CD4-positive, alpha-beta T cell (primary cell): ENCODE measurements at regions not wholly inside any gene's neighbourhood (a gene's known extent, or its start where the extent isn't known, plus 50 kb on each side); places are given as distances from the start of the nearest gene placed in this dataset.

ENCODE experiments used
- ATAC-seq: fragments of 200-7000 bp; cut with Tn5 transposase; one replicate; pipeline ENCODE4 v1.10.0; 2022; ENCODE audit warnings: mild to moderate bottlenecking; ENCODE audit not compliant: poor library complexity
- CTCF ChIA-PET: fragments of 350-600 bp; sonication (Branson Sonifier 250); formaldehyde crosslinking; loops from one replicate; lab custom pipeline; 2021; ENCODE audit warnings: antibody characterized with exemption, inconsistent platforms; lab: Charles Lee
- POLR2A ChIA-PET: fragments of 350-600 bp; sonication (Branson Sonifier 250); formaldehyde crosslinking; loops from one replicate; lab custom pipeline; 2021; ENCODE audit warnings: antibody characterized with exemption, inconsistent platforms; lab: Charles Lee
- DNase-seq, 14 experiments: peaks; one replicate each; pipeline ENCODE4 v3.0.0-alpha.2; 2013 to 2020; ENCODE audit warnings: mixed read lengths in 2 of 14
- H3K27ac ChIP-seq, 2 donors: one replicate each; pipeline versions ENCODE4 v1.5.1 to v1.7.0; 2013; ENCODE audit warnings: low read length in 2 of 2, low read depth in 1 of 2, mild to moderate bottlenecking in 1 of 2
- H3K27me3 ChIP-seq, 2 experiments: 1 replicate in 1 of 2; 2 replicates in 1 of 2; pipeline versions ENCODE4 v1.6.1 to v1.7.0; 2013; ENCODE audit warnings: low read length in 2 of 2, control low read depth in 1 of 2, mild to moderate bottlenecking in 1 of 2, moderate library complexity in 1 of 2; ENCODE audit not compliant: insufficient read depth in 2 of 2, control insufficient read depth in 1 of 2
- H3K36me3 ChIP-seq: one replicate; pipeline ENCODE4 v1.6.1; 2013; ENCODE audit warnings: low read length, control low read depth; ENCODE audit not compliant: insufficient read depth
- H3K4me1 ChIP-seq: one replicate; pipeline ENCODE4 v1.6.1; 2013; ENCODE audit warnings: low read length, control low read depth; ENCODE audit not compliant: insufficient read depth
- H3K4me3 ChIP-seq: one replicate; pipeline ENCODE4 v1.5.1; 2013; ENCODE audit warnings: mild to moderate bottlenecking, low read length, moderate library complexity
- H3K9me3 ChIP-seq, 2 experiments: 1 replicate in 1 of 2; 2 replicates in 1 of 2; pipeline versions ENCODE4 v1.6.1 to v1.7.0; 2013; ENCODE audit warnings: low read length in 2 of 2, mild to moderate bottlenecking in 2 of 2, control low read depth in 1 of 2, moderate library complexity in 1 of 2; ENCODE audit not compliant: control insufficient read depth in 1 of 2, insufficient read depth in 1 of 2
- H3K27ac Mint-ChIP-seq: one replicate; pipeline ENCODE4 v1.8.0; 2020; ENCODE audit warnings: mixed read lengths
- H3K27me3 Mint-ChIP-seq: one replicate; pipeline ENCODE4 v1.8.0; 2021; ENCODE audit warnings: mixed read lengths
- H3K36me3 Mint-ChIP-seq: one replicate; pipeline ENCODE4 v1.8.0; 2021; ENCODE audit warnings: low read depth, mixed read lengths
- H3K4me1 Mint-ChIP-seq: one replicate; pipeline ENCODE4 v1.8.0; 2021; ENCODE audit warnings: low read depth, mixed read lengths
- H3K4me3 Mint-ChIP-seq: one replicate; pipeline ENCODE4 v1.8.0; 2020; ENCODE audit warnings: mild to moderate bottlenecking, mixed read lengths
- H3K9me3 Mint-ChIP-seq: one replicate; pipeline ENCODE4 v1.8.0; 2020; ENCODE audit warnings: mixed read lengths
- intact Hi-C, 2 experiments: fragments of 100-400 bp; cut with DNase I in 1 of 2; cut with micrococcal nuclease in 1 of 2; formaldehyde crosslinking; loops; one replicate each; pipeline versions ENCODE4 v1.15.1 to v1.9.0; 2023 to 2025; cut with DNase I, micrococcal nuclease
- TF ChIP-seq, protein P1 (sequence below): fragments of 200-600 bp; IDR thresholded peaks from one replicate; pipeline ENCODE4 v1.8.0; 2022; ENCODE audit warnings: antibody characterized with exemption, mild to moderate bottlenecking

DNA sequence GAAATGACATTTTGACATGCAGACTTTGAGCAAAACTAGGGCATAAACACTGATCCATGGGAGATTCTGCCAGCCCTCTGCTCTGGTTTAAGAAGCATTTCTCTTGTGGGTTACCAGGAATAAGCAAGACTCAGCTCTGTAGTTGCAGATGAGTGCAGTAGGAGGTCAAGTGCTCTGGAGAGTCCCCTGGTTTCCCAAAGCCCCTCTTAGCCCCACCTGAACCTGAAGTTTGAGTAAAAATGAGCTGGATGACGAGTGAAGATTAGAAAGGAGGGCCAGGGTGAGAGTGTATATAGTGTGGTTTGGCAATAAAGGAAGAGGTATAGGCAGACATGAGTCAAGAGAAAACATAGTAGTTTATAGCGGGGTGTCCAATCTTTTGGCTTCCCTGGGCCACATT, 220.3 kb downstream of the ARL4A start:
- ChIA-PET POLR2A (no interaction called here), CTCF (no interaction called here)
- no peaks in the 10 kb centered on the region for H3K36me3 Mint-ChIP-seq
- DNase-seq (no peak), ATAC-seq (no peak)
- no peaks in the 10 kb centered on the region for H3K9me3 Mint-ChIP-seq
- no peak overlapping the region for H3K27ac ChIP-seq
- no peaks in the 10 kb centered on the region for H3K4me1 Mint-ChIP-seq
- no peak overlapping the region for H3K4me3 ChIP-seq
- TF ChIP-seq, protein P1, sequence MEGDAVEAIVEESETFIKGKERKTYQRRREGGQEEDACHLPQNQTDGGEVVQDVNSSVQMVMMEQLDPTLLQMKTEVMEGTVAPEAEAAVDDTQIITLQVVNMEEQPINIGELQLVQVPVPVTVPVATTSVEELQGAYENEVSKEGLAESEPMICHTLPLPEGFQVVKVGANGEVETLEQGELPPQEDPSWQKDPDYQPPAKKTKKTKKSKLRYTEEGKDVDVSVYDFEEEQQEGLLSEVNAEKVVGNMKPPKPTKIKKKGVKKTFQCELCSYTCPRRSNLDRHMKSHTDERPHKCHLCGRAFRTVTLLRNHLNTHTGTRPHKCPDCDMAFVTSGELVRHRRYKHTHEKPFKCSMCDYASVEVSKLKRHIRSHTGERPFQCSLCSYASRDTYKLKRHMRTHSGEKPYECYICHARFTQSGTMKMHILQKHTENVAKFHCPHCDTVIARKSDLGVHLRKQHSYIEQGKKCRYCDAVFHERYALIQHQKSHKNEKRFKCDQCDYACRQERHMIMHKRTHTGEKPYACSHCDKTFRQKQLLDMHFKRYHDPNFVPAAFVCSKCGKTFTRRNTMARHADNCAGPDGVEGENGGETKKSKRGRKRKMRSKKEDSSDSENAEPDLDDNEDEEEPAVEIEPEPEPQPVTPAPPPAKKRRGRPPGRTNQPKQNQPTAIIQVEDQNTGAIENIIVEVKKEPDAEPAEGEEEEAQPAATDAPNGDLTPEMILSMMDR: no peak
- no peaks in the 10 kb centered on the region for H3K9me3 ChIP-seq
- no peaks in the 10 kb centered on the region for H3K36me3 ChIP-seq
- no peaks in the 10 kb centered on the region for H3K27me3 ChIP-seq
- no peaks in the 10 kb centered on the region for H3K27me3 Mint-ChIP-seq
- no peak overlapping the region for H3K27ac Mint-ChIP-seq
- no peaks in the 10 kb centered on the region for H3K4me1 ChIP-seq
- H3K4me3 Mint-ChIP-seq: no peak overlapping the region
- intact Hi-C loops: no loop called here

DNA sequence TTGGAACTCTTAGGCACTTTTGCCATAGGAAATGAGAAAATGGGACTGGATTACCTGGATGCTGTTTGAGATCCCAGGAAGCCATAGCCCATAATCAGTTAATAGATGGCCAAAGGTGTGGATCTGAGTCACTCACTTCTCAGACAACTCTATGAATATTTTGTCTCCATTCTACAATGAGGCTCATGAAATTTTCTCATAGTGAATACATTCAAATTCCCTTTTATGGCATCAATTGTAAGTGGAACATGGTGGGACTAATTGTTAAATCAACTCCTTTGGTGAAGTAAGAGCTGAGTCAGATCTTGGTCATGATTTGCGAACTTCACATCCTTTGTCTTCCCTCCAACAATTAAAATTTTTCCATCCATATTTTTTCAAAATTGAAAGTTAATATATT, 222.1 kb downstream of the ARL4A start:
- Histone ChIP-seq H3K4me3 (no peak overlapping the region), H3K4me1 (no peaks in the 10 kb centered on the region), H3K27me3 (no peaks in the 10 kb centered on the region), H3K27ac (no peak overlapping the region), H3K36me3 (no peaks in the 10 kb centered on the region), H3K9me3 (no peaks in the 10 kb centered on the region)
- no peaks in the 10 kb centered on the region for H3K27me3 Mint-ChIP-seq
- H3K36me3 Mint-ChIP-seq: no peaks in the 10 kb centered on the region
- no peaks in the 10 kb centered on the region for H3K4me1 Mint-ChIP-seq
- CTCF ChIA-PET: no interaction called here
- no peak overlapping the region for H3K4me3 Mint-ChIP-seq
- DNase-seq (no peak), ATAC-seq (no peak)
- H3K9me3 Mint-ChIP-seq: no peaks in the 10 kb centered on the region
- POLR2A ChIA-PET: no interaction called here
- TF ChIP-seq, protein P1: no peak
- H3K27ac Mint-ChIP-seq: no peak overlapping the region
- intact Hi-C loops: no loop called here

DNA sequence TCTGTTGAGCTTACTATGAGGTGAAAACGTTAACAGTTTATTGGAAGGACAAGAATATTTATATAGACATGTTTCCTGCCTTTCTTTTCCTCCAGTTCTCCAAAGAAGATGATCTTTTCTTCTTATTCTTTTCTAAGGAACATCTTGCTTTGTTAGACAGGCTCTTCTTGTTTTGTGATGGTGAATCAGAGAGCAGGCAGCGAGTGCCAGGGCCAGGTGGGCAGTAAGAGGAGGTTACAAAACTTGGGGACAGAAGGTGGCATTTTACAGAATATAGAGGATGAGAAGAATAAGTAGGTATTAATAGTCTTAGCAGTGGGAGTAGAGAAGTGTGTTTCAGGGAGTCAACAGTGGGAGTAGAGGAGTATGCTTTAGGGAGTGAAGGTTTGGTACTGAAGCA, 223.6 kb downstream of the ARL4A start:
- H3K36me3 ChIP-seq: no peaks in the 10 kb centered on the region
- intact Hi-C loops: no loop called here

More for the DNA sequence above, 223.6 kb downstream of the ARL4A start:
- Histone ChIP-seq H3K4me1 (no peaks in the 10 kb centered on the region), H3K9me3 (no peaks in the 10 kb centered on the region), H3K4me3 (no peak overlapping the region), H3K27ac (no peak overlapping the region), H3K27me3 (no peaks in the 10 kb centered on the region)
- no peaks in the 10 kb centered on the region for H3K4me1 Mint-ChIP-seq
- ATAC-seq (no peak), DNase-seq (no peak)
- ChIA-PET CTCF (no interaction called here), POLR2A (no interaction called here)
- TF ChIP-seq, protein P1: no peak
- no peaks in the 10 kb centered on the region for H3K9me3 Mint-ChIP-seq
- no peaks in the 10 kb centered on the region for H3K36me3 Mint-ChIP-seq
- H3K27ac Mint-ChIP-seq: no peak overlapping the region
- H3K4me3 Mint-ChIP-seq: no peak overlapping the region
- no peaks in the 10 kb centered on the region for H3K27me3 Mint-ChIP-seq
